ENCODE measurements at regions not wholly inside any gene's neighbourhood (a gene's known extent, or its start where the extent isn't known, plus 50 kb on each side); places are given as distances from the start of the nearest gene placed in this dataset.

DNA sequence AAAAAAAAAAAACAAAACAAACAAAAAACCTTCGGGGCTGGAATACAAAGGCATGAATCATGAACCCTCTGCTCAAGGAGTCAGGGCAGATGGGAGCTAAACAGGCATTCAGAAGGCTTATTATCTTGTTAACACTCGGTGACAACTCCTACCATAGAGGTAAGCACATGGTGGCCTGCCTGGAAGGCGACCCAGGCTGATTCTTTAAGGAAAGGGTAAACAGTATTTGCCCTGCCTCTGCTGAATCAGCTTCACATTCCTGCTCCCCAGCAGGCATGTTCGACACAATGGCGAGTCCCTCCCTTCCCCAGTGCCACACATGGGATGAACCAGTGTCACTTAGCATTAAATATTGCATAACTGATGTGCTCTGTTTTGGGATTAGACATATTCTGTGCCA lies 191.9 kb downstream of the ARL4C start:
- DNase-seq = no peak

GRCh38 chr2:234302664-234302991 lies 194.3 kb downstream of the ARL4C start:
- DNase-seq = no peak

GRCh38 chr2:234300932-234301823 lies 195.7 kb downstream of the ARL4C start:
- no peak for DNase-seq

GRCh38 chr2:234300391-234300925 lies 196.4 kb downstream of the ARL4C start:
- no peak for DNase-seq

DNA sequence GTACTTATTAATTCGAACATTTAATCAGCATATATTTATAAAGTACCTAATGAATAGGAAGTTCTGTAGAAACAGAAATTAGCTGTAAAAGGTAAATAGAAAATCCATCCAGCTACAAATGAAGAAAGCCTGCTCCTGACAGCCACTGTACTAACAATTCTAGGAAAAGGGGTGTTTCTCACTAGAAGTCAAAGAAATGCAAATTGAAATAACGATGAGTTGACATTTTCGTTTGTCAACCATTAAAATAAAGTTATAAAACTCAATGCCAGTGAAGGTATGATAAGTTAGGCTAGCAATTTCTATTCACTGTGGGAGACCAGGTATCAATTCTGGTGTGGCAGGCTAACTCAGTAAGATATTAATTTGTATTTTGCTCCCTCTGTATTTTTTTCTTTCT lies 198.0 kb downstream of the ARL4C start:
- DNase-seq = no peak

DNA sequence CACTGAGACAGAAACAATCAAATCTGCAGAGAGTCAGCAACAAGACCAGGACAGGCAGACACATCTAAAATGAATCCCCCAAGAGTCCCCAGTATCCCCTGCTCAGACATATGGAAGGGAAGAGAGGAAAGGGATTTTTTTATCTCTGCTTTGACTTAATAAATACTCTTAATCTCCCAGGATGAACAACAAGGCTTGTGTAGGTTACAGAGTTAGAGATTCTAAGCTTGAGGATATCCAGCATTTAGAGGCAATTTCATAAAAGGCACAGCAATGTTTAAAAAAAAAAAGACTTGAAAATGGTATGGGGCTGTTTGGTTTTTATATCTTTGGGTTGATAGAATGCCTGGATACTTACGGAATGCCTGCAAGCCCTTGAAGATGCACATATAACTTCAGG lies 199.9 kb downstream of the ARL4C start:
- DNase-seq = no peak

DNA sequence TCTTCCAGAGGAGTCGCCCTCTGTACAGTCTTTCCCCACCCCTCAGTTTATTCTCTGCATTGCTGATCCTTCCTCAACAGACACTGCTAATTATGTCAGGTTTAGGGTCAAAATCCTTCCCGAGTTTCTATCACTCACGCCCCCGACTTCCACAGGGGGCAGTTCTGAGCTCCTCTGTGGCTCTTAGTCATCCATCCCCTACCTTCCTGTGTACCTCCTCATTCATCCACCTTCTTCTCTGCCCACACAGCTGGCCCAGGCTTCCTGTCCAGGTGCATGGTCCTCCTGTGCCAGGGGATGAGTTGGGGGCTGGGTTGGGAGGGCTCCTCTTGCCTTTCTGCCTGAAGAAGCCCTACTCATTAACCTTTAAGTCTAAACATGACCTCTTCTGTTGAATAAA lies 202.9 kb downstream of the ARL4C start:
- no peak for DNase-seq

- no peak for DNase-seq
These were observed 204.0 kb downstream of the ARL4C start for GRCh38 chr2:234292962-234293243.

DNA sequence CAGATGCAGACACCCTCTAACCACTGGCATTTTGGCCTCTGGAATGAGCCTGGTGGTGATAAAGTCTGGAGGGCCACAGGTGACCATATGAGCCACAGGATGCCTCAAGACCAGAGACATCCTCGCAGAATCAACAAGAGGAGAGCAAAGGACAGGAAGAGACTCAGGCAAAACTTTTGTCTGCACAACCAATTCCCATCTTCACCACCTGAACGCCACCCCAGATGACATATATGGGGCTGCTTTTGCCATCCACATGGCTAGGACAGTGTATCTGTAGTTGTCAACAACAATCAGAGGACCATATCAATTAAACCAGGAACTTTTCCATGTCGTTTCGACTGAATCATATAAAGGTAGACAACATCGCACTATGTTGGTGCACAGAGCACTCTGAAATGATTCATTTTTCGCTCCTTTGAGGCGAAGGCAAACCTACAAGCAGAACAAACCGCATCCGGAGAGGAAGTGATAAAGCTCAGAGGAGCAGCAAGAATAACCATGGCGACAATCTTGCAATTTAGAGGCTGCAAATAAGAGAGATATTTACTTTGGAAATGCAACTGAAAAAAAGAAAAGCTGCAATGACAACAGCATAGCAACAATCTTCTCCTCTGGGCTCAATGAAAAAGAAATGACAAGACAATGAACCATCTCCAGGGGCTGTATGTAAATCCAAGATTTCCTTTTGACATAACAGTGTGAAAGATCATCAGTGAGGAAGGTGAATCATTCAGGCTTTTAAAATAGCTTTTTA lies 204.5 kb downstream of the ARL4C start:
- no peak for DNase-seq

DNA sequence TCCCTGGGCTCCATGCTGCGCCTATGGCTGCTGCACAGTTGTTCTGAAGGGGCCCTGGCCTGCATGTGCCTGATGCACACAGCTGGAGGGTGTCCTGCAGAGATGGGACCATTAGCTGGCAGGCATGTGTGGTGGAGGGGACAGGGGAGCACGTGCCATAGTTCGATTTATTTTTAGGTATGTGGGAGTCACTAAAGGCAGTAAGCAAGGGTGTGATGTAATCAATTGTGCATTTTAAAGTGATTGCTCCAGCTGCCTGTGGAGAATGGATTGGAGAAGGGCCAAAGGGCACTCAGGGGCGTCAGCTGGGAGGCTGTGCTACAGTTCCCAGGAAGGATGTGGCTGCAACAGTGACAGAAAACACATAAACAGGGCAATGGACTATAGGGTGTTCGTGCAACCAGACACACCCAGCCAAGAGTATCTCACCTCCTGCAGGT lies 205.1 kb downstream of the ARL4C start:
- DNase-seq = no peak

- no peak for DNase-seq
These were observed 206.2 kb downstream of the ARL4C start for GRCh38 chr2:234290671-234291070.

DNA sequence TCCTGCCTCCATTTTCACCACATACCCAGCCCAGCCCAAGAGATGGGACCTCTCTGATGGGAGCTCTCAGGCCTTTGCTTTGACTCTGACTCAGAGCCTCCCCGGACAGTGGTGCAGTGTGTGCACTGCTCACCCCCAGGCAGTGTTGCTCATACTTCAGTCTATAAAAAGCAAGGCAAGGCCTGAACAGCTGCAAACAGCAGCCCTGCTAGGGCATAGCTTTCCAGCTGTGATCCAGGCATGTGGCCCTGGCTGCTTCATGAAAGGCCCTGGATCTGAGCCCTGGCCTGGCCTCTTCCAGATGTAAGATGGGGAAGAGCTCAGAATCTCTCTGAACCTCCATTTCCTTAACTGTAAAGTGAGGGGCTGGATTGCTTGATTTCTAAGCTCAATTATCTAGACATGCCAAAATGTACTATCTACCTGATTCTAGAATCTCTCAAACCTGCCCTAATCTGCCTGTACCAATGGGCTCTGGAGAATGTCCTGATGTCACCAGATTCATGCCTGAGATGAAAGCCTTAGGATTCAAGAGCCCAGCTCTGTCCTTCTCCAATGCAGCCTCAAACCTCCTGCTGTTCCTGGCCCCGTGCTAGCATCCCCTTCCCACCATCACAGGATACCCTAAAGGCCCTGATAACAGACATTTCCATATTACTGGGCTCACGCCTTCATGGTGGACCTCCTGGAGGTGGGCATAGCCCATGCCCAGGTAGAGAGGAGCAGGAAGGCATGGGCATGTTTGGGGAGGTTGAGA lies 206.9 kb downstream of the ARL4C start:
- DNase-seq = peak; percentile 60

GRCh38 chr2:234288974-234289455 lies 207.9 kb downstream of the ARL4C start:
- peak; percentile 64 for DNase-seq

GRCh38 chr2:234287650-234288049 lies 209.2 kb downstream of the ARL4C start:
- no peak for DNase-seq

DNA sequence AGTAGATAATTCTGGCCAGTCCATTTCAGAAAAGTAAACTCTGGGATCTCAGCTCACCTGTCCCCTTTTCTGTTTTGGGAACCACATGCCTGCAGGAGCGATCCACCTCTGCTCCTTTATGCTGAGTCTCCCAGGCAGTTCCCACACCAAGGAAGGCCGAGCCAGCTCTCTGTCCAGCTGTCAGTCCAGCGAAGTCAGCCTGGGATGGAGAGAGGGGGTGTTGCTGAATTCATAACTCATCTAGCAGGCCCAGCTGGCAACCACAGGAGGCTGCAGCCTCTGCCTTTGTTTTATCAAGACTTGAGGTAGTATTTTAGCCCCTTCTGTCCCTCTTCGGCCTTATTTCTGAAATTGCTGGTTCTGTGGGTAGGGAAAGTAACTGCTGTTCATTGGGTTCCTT lies 209.9 kb downstream of the ARL4C start:
- DNase-seq = no peak

GRCh38 chr2:234286118-234286598 lies 210.7 kb downstream of the ARL4C start:
- DNase-seq = no peak

DNA sequence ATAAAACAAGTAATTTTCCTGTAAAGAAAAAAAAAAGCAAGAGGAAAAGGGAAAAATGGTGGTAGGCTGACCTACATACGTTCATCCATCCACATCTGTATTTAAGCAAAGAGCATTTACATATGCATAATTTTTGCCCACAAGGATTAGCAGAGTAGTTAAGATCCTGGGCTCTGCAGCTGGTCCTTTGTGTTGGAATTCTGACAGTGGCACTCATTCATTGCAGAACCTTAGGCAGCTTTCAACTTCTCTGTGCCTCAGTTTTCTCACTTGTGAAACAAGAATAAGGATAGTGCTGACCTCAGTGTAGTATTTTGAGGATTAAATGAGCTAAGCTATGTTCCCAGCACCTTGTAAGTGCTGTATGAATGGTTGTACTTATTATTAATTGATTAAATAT lies 211.3 kb downstream of the ARL4C start:
- DNase-seq = no peak

- no peak for DNase-seq
These were observed 217.2 kb downstream of the ARL4C start for GRCh38 chr2:234279637-234280036.

DNA sequence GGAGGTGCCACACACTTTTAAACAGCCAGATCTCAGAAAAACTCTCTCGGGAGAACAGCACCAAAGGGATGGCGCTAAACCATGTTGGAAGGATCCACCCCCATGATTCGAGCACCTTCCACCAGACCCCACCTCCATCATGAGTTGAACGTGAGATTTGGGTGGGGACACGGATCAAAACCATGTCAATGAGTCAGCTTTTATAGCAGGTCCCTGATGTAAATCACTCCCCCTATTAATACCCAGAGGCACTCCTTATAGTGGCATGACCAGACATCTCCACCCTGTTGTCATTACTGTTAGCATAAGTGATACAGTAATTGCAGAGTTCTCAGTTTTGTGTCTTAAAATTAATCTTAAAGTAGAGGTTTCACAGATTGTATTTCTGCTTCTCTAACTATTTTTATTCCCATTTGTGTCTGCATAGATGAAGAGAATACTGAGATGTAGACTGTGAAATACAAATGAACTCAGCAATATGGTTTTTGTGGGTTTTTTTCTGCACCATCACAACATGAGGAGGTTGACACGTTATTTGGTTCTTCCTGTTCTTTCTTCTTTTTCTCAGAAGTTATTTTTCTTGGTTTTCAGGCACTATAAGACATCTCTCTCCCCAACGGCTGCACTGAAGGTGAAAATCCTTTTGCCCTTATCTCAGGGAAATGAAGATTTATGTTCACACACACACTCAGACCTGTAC lies 218.2 kb downstream of the ARL4C start:
- DNase-seq = no peak

DNA sequence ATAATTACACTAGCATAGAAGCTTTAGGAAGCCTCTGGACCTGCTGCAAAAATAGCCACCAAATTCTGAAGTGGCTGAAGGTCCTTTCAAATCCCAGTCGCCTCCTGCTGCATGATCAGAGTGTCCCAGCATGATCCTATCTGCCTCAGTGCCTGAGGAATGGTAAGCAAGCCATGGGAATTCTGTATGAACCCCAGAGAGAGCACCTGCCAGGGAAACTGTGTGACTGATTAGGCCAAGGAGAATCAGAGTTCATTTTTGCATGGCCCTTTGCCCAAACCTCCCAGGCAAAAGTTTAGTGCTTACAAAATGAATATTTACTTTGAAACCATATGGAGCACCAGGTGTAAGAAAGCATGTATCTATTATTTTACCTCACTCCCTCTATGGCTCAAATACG lies 221.4 kb downstream of the ARL4C start:
- no peak for DNase-seq

DNA sequence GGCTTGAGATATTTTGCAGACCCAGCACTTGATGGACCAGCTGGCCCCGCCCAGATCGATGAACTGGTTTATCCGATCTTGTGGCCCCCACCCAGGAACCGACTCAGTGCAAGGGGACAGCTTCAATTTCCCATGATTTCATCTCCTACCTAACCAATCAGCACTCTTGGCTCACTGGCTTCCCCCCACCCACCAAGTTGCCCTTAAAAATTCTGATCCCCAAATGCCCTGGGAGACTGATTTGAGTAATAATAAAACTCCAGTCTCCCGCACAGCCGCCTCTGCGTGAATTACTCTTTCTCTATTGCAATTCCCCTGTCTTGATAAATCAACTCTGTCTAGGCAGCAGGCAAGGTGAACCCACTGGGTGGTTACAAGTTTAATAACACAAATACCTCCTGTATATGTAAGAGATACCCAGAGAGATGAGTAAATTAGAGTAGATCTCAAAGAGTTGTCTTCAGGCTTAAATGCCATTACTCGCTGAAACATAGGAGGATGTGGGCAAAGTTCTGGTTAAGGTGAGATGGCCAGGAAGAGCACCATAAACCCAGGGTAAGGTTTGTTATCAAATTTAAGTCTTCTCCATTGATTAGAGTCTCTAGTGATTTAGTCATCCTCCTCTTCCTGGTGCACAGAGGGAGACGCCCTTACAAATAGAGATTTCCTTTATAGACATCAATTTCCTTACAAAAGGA lies 222.8 kb downstream of the ARL4C start:
- no peak for DNase-seq
